Fibroblast of the aortic adventitia (primary cell): ENCODE measurements at regions not wholly inside any gene's neighbourhood (a gene's known extent, or its start where the extent isn't known, plus 50 kb on each side); places are given as distances from the start of the nearest gene placed in this dataset.

Experiments used
- DNase-seq: peaks from one replicate; pipeline ENCODE4 v3.0.0-alpha.2; 2010; ENCODE audit warnings: low read depth
- H3K4me3 ChIP-seq: 2 replicates; pipeline ENCODE4 v1.5.1; 2011; ENCODE audit warnings: low read depth, mild to moderate bottlenecking, control low read depth, low read length, moderate library complexity
- CTCF ChIP-seq: IDR thresholded peaks from 2 replicates; pipeline ENCODE4 v1.5.1; 2011; ENCODE audit warnings: mild to moderate bottlenecking, low read length, control low read depth, inconsistent platforms; ENCODE audit not compliant: insufficient read depth

DNA sequence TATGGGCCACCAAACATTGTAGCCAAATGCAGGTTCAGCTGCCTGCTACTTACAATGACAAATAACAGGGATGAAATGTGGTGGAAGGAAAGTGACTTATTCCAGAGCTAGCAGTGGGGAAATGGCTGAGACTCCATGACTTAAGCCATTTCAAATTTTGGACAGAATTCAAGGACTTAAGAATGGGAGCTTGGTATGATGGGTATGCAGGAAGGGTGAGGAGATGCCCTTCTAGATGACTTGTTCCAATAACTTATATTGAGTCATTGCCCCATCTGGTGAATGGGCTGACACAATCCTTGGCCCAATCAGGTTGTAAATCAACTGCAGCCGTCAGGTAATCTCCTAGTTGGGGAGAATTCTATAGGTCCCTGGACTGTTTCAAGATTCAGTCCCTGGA lies 230.7 kb upstream of the SGCD start:
- no peak for DNase-seq
- H3K4me3 ChIP-seq, result no peak overlapping the region
- TF ChIP-seq CTCF, result no peak

- no peak for DNase-seq
- no peak overlapping the region for H3K4me3 ChIP-seq
- no peak for TF ChIP-seq CTCF
Measured at GRCh38 chr5:156103155-156103885, 223.6 kb upstream of the SGCD start.

DNA sequence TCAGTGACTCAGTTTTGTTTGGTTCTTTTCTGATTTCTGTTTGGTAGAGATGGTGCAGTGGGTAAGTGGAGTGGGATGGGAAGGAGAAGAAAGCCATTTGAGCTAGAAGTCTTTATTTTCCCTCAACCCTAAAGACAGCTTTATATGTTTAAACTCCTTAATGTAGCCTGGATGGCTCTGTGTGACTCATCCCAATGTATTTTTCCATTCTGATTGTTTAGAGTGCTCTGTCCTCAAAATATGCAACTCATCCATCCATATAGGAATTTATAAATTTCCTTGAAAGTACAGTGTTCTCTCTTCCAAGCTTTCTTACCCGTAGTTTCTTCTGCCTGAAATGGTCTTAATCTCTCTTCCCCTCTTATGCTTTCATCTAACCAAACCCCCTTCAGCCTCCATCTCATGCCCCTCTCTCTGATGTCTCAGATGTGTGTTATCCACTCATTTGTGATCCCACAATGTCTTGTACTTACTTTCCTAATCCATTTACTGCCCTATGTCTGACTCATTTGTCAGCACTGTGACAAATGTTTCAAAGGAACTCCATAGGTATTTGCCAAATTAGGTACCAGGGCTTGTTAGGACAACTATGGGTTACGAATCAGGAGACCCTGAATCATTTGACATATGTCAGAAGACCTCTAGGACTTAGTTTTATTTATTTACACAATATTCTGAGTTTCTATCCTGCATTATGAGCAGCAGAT lies 217.5 kb upstream of the SGCD start:
- TF ChIP-seq CTCF, result no peak
- no peak for DNase-seq

DNA sequence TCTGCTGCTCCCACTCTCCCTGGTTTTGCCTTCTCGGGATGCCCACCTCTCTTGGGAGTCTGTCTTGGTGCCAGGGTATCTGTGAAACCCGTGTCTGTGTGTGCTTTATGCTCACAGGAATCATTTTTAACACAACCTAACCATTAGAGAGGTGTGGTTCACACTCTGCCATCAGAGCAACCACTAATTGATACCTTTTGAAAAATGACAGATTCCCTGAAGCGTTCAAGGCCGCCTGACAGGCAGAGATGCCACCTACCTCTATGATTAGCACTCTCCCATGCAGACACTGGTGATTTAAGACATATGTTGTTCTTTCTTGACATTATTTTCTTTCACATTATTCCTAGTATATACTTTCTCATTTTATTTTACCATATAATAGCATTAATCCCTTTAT lies 207.3 kb upstream of the SGCD start:
- H3K4me3 ChIP-seq, result no peak overlapping the region
- DNase-seq, result no peak
- TF ChIP-seq CTCF, result no peak

More for the DNA sequence above, 217.5 kb upstream of the SGCD start:
- no peak overlapping the region for H3K4me3 ChIP-seq

DNA sequence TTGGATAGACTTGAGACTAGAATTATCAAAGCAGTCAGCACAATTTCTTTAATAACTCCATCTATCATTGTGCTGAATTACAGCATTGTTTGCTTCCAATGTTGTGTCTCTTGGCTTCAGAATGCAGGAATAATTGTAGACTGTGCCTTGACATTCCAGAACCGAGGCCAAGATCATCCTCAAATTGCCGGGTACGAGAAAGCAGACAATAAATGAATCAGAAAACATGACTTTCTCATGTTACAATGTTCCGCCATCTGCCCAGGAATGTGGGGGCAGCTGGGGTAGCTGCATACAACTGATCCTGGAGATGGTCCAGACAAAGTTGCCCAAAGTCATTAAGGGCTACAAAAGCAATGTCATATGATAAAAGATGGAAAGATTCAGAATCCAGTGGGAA lies 206.2 kb upstream of the SGCD start:
- TF ChIP-seq CTCF, result no peak
- H3K4me3 ChIP-seq, result no peak overlapping the region
- DNase-seq, result no peak

GRCh38 chr5:156121234-156121633 lies 205.7 kb upstream of the SGCD start:
- H3K4me3 ChIP-seq, result no peak overlapping the region
- no peak for TF ChIP-seq CTCF
- DNase-seq, result no peak
